ENCODE measurements at regions not wholly inside any gene's neighbourhood (a gene's known extent, or its start where the extent isn't known, plus 50 kb on each side); places are given as distances from the start of the nearest gene placed in this dataset.

DNA sequence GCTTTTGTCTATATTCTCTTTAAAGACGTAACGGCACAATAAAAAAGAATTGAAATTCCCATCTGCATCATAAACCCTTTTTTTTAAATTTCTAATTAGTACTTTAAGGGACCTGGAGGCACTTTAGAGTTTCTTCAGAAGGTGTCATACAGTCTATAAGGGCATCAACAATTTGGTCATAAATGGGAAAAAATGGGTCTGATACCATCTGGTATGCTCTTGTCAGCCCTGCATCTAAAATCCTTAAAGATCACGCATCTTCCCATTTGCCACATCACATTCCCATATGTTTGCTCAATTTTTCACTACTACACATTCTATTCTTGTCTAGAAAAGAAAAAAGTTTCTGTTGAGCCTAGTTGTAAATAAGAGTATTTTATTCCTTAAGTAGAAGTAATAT is 53.8 kb downstream of the COX7C start:
- Histone ChIP-seq H3K4me1 (ENCODE audit: control insufficient read depth, low read length) (peaks cover 21% of the 10 kb centered on the region), H3K27me3 (ENCODE audit: control insufficient read depth, low read length) (no peaks in the 10 kb centered on the region), H3K4me2 (ENCODE audit: low read length) (no peak overlapping the region), H3K27ac (ENCODE audit: low read depth, low read length) (no peak overlapping the region), H3K4me3 (ENCODE audit: low read length) (no peak overlapping the region), H3K79me2 (ENCODE audit: control insufficient read depth, low read length) (peaks cover 14% of the 10 kb centered on the region), H3K9me3 (ENCODE audit: control insufficient read depth, insufficient read depth, low read length) (no peaks in the 10 kb centered on the region), H4K20me1 (ENCODE audit: control insufficient read depth, insufficient read depth, low read depth, low read length) (no peaks in the 10 kb centered on the region), H3K9me2 (replicated peaks; ENCODE audit: control insufficient read depth, low read length) (no peaks in the 10 kb centered on the region), H3K36me3 (ENCODE audit: control insufficient read depth, low read length) (no peaks in the 10 kb centered on the region), H3F3A (ENCODE audit: control insufficient read depth, insufficient read depth) (no peaks in the 10 kb centered on the region)
- no peak for TF ChIP-seq EZH2phosphoT487 (IDR thresholded peaks at IDR 0.05; ENCODE audit: borderline replicate concordance, low read length)
- TF ChIP-seq, protein P1, sequence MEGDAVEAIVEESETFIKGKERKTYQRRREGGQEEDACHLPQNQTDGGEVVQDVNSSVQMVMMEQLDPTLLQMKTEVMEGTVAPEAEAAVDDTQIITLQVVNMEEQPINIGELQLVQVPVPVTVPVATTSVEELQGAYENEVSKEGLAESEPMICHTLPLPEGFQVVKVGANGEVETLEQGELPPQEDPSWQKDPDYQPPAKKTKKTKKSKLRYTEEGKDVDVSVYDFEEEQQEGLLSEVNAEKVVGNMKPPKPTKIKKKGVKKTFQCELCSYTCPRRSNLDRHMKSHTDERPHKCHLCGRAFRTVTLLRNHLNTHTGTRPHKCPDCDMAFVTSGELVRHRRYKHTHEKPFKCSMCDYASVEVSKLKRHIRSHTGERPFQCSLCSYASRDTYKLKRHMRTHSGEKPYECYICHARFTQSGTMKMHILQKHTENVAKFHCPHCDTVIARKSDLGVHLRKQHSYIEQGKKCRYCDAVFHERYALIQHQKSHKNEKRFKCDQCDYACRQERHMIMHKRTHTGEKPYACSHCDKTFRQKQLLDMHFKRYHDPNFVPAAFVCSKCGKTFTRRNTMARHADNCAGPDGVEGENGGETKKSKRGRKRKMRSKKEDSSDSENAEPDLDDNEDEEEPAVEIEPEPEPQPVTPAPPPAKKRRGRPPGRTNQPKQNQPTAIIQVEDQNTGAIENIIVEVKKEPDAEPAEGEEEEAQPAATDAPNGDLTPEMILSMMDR (IDR thresholded peaks at IDR 0.05; ENCODE audit: low read depth, low read length, poor library complexity, severe bottlenecking) = no peak

DNA sequence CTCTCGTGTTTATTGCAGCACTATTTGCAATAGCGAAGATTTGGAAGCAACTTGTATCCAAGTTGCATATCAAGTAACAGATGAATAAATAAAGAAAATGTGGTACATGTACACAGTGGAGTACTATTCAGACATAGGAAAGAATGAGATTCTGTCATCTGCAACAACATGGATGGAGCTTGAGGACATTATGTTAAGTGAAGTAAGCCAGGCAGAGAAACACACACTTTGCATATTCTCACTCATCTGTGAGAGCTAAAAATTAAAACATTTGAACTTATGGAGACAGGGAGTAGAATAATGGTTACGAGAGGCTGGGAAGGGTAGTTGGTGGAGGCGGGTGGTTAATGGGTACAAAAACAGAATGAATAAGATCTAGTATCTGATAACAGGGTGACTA is 56.3 kb downstream of the COX7C start:
- no peaks in the 10 kb centered on the region for H3K9me3 ChIP-seq (ENCODE audit: control insufficient read depth, insufficient read depth, low read length)
- H3K4me2 ChIP-seq (ENCODE audit: low read length) = no peak overlapping the region
- no peaks in the 10 kb centered on the region for H3K27me3 ChIP-seq (ENCODE audit: control insufficient read depth, low read length)
- peaks cover 7% of the 10 kb centered on the region for H3K4me1 ChIP-seq (ENCODE audit: control insufficient read depth, low read length)
- H3K9me2 ChIP-seq (replicated peaks; ENCODE audit: control insufficient read depth, low read length) = no peaks in the 10 kb centered on the region
- no peaks in the 10 kb centered on the region for H3K36me3 ChIP-seq (ENCODE audit: control insufficient read depth, low read length)
- H3K79me2 ChIP-seq (ENCODE audit: control insufficient read depth, low read length) = no peaks in the 10 kb centered on the region
- no peak for TF ChIP-seq EZH2phosphoT487 (IDR thresholded peaks at IDR 0.05; ENCODE audit: borderline replicate concordance, low read length)
- TF ChIP-seq, protein P1 (IDR thresholded peaks at IDR 0.05; ENCODE audit: low read depth, low read length, poor library complexity, severe bottlenecking) = no peak
- no peak overlapping the region for H3K27ac ChIP-seq (ENCODE audit: low read depth, low read length)
- no peaks in the 10 kb centered on the region for H4K20me1 ChIP-seq (ENCODE audit: control insufficient read depth, insufficient read depth, low read depth, low read length)
- no peaks in the 10 kb centered on the region for H3F3A ChIP-seq (ENCODE audit: control insufficient read depth, insufficient read depth)
- H3K4me3 ChIP-seq (ENCODE audit: low read length) = no peak overlapping the region

DNA sequence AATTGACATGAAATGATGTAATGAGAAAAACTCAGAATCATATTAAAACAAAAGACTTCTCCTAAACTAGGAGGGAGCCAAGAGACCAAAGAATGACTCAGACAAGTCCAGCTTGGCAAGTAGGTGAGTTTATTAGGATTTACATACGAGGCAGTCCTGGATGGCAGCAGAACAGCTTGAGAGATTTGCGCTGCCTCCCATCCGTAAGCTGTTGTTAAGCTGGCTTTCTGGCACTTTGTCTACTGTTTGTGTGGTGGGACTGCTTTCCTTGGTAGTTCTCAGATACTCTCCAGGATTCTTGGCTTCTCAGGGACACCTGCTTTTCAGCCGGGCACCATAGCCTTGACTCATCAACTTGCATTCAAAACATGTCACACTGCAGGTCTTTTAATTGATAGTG is 57.6 kb downstream of the COX7C start:
- no peaks in the 10 kb centered on the region for H3K36me3 ChIP-seq (ENCODE audit: control insufficient read depth, low read length)
- H3K4me2 ChIP-seq (ENCODE audit: low read length) = no peak overlapping the region
- H3K27me3 ChIP-seq (ENCODE audit: control insufficient read depth, low read length) = no peaks in the 10 kb centered on the region
- no peak for TF ChIP-seq EZH2phosphoT487 (IDR thresholded peaks at IDR 0.05; ENCODE audit: borderline replicate concordance, low read length)
- TF ChIP-seq, protein P1 (IDR thresholded peaks at IDR 0.05; ENCODE audit: low read depth, low read length, poor library complexity, severe bottlenecking) = no peak
- no peaks in the 10 kb centered on the region for H3F3A ChIP-seq (ENCODE audit: control insufficient read depth, insufficient read depth)
- no peak overlapping the region for H3K27ac ChIP-seq (ENCODE audit: low read depth, low read length)
- peaks cover 7% of the 10 kb centered on the region for H3K4me1 ChIP-seq (ENCODE audit: control insufficient read depth, low read length)
- no peaks in the 10 kb centered on the region for H3K9me3 ChIP-seq (ENCODE audit: control insufficient read depth, insufficient read depth, low read length)
- H3K79me2 ChIP-seq (ENCODE audit: control insufficient read depth, low read length) = no peaks in the 10 kb centered on the region
- no peaks in the 10 kb centered on the region for H4K20me1 ChIP-seq (ENCODE audit: control insufficient read depth, insufficient read depth, low read depth, low read length)
- H3K4me3 ChIP-seq (ENCODE audit: low read length) = no peak overlapping the region
- H3K9me2 ChIP-seq (replicated peaks; ENCODE audit: control insufficient read depth, low read length) = no peaks in the 10 kb centered on the region

DNA sequence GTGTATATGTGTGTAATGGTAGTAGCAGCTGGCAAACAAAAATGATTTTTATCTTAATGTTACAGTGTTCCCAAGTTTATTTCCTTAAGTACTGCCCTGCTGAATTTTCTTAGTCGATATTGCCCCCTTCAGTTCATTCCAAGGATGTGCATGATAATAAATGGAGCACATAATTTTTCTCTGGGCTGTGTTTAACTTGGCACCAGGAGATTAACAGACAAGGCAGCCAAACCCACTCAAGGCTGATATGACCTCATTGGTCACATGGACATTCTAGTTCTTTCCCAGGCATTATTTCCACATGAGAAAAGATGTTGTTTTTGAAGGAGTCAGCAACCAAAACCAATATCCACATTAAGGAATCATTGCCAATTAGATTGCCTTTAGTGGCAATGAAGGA is 61.8 kb downstream of the COX7C start:
- no peak overlapping the region for H3K27ac ChIP-seq (ENCODE audit: low read depth, low read length)
- TF ChIP-seq, protein P1 (IDR thresholded peaks at IDR 0.05; ENCODE audit: low read depth, low read length, poor library complexity, severe bottlenecking) = peak; percentile 60
- no peak for TF ChIP-seq EZH2phosphoT487 (IDR thresholded peaks at IDR 0.05; ENCODE audit: borderline replicate concordance, low read length)
- H3K36me3 ChIP-seq (ENCODE audit: control insufficient read depth, low read length) = no peaks in the 10 kb centered on the region
- H3K4me1 ChIP-seq (ENCODE audit: control insufficient read depth, low read length) = no peaks in the 10 kb centered on the region
- no peaks in the 10 kb centered on the region for H3K27me3 ChIP-seq (ENCODE audit: control insufficient read depth, low read length)
- no peaks in the 10 kb centered on the region for H4K20me1 ChIP-seq (ENCODE audit: control insufficient read depth, insufficient read depth, low read depth, low read length)
- no peak overlapping the region for H3K4me3 ChIP-seq (ENCODE audit: low read length)
- H3F3A ChIP-seq (ENCODE audit: control insufficient read depth, insufficient read depth) = no peaks in the 10 kb centered on the region
- no peaks in the 10 kb centered on the region for H3K9me3 ChIP-seq (ENCODE audit: control insufficient read depth, insufficient read depth, low read length)
- H3K79me2 ChIP-seq (ENCODE audit: control insufficient read depth, low read length) = no peaks in the 10 kb centered on the region
- H3K9me2 ChIP-seq (replicated peaks; ENCODE audit: control insufficient read depth, low read length) = no peaks in the 10 kb centered on the region
- no peak overlapping the region for H3K4me2 ChIP-seq (ENCODE audit: low read length)
